Naive B cell (primary cell): ENCODE measurements at regions not wholly inside any gene's neighbourhood (a gene's known extent, or its start where the extent isn't known, plus 50 kb on each side); places are given as distances from the start of the nearest gene placed in this dataset.

Source experiments
- ATAC-seq, 2 donors: fragments of 150-1000 bp; cut with Tn5 transposase; 2 replicates each; pipeline ENCODE4 v1.10.0; 2021; ENCODE audit warnings: low read depth in 2 of 2, mild to moderate bottlenecking in 2 of 2, moderate library complexity in 2 of 2
- DNase-seq: peaks from one replicate; pipeline ENCODE4 v3.0.0; 2022
- H3K27ac Mint-ChIP-seq, 6 donors: one replicate each; pipeline ENCODE4 v1.8.0; 2020 to 2022; ENCODE audit warnings: mild to moderate bottlenecking in 6 of 6, mixed read lengths in 6 of 6, moderate library complexity in 5 of 6, inconsistent platforms in 2 of 6
- H3K27me3 Mint-ChIP-seq, 3 donors: one replicate each; pipeline ENCODE4 v1.8.0; 2021 to 2022; ENCODE audit warnings: mixed read lengths in 3 of 3, mild to moderate bottlenecking in 1 of 3
- H3K36me3 Mint-ChIP-seq, 2 donors: one replicate each; pipeline ENCODE4 v1.8.0; 2020 to 2022; ENCODE audit warnings: mixed read lengths in 2 of 2, inconsistent platforms in 1 of 2, mild to moderate bottlenecking in 1 of 2
- H3K4me1 Mint-ChIP-seq, 3 donors: one replicate each; pipeline ENCODE4 v1.8.0; 2020 to 2022; ENCODE audit warnings: mixed read lengths in 3 of 3, inconsistent platforms in 1 of 3, mild to moderate bottlenecking in 1 of 3, moderate library complexity in 1 of 3
- H3K4me3 Mint-ChIP-seq, 8 donors: one replicate each; pipeline ENCODE4 v1.8.0; 2020 to 2022; ENCODE audit warnings: mild to moderate bottlenecking in 8 of 8, mixed read lengths in 8 of 8, moderate library complexity in 8 of 8, inconsistent platforms in 2 of 8
- H3K9me3 Mint-ChIP-seq, 7 donors: one replicate each; pipeline ENCODE4 v1.8.0; 2020 to 2022; ENCODE audit warnings: mixed read lengths in 7 of 7, mild to moderate bottlenecking in 5 of 7, inconsistent platforms in 2 of 7, moderate library complexity in 1 of 7

DNA sequence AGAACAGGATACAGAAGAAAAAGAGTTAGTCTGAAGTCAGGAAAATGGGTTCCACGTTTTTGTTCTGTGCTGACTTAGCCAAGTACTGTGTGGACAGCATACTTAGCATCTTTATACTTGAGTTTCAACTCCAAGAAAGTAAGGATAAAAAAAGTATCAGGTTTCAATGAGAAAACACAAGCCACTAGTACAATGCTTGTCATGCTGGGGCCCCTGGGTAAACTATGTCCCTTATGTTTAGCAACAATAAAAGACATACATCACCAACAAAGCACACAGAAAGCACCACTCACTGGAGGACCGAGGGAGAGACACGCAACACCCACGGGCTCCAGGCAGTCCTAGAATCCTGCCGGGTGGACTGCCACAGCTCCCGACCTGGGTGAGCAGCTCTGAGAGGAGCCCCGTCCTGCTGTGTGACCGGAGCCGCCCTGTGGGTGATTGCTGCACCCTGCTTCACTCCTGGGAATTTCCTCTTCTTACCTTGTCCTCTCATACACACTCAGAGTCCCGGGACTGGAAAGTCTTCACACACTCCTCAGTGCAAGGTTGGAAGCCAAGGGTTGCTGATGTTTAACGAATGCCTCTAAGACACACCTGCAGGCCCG lies 890.5 kb downstream of the BRD1 start:
- ATAC-seq (no peak), DNase-seq (no peak)
- H3K27me3 Mint-ChIP-seq = no peaks in the 10 kb centered on the region
- peaks cover 0 to 31% (median 7%) of the 10 kb centered on the region in 7 donors for H3K9me3 Mint-ChIP-seq
- H3K4me3 Mint-ChIP-seq = no peak overlapping the region
- H3K36me3 Mint-ChIP-seq = no peaks in the 10 kb centered on the region
- no peaks in the 10 kb centered on the region for H3K4me1 Mint-ChIP-seq
- H3K27ac Mint-ChIP-seq = no peak overlapping the region

DNA sequence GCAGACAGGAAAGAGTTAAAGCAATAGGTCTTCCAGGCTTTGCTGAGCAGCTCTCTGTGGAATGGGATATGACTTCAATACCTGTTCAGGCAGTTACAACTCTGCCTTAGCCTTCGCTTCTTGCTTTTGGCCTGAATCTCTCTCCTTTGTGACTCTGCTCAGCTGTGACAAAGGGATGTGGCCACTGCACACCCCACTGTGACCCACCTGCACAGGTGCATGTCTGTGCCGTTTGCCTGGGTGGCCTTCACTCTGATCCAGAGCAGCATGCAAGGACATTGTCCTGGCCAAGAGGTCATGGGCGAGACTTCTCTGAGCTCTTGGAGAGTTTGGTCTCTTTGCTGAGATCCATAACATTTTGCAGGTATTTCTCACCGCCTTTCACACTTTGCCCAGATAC lies 891.3 kb downstream of the BRD1 start:
- Mint-ChIP-seq H3K4me3 (no peak overlapping the region), H3K36me3 (no peaks in the 10 kb centered on the region), H3K4me1 (no peaks in the 10 kb centered on the region), H3K27ac (no peak overlapping the region), H3K27me3 (no peaks in the 10 kb centered on the region), H3K9me3 (peaks cover 0 to 31% (median 7%) of the 10 kb centered on the region in 7 donors)
- DNase-seq = no peak
- no peak for ATAC-seq

DNA sequence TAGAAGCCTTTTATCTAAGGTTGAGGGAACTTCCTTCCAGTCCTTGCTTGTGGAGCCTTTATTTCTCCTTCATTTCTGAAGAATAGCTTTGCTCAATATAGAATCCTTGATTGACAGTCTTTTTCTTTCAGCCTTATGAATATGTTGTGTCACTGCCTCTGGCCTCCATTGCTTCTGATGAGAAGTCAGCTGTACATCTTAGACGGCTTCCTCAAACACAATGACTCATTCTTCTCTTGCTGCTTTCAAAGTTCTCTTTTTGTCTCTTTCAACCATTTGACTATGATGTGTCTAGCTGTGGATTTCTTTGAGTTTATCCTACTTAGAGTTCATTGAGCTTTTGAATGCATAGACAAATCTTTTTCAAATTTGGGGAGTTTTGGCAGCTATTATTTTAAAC lies 893.2 kb downstream of the BRD1 start:
- Mint-ChIP-seq H3K4me1 (no peaks in the 10 kb centered on the region), H3K4me3 (no peak overlapping the region), H3K27ac (no peak overlapping the region), H3K9me3 (peaks cover 0 to 31% (median 7%) of the 10 kb centered on the region in 7 donors), H3K27me3 (peaks cover 2 to 17% (median 5%) of the 10 kb centered on the region in 3 donors), H3K36me3 (no peaks in the 10 kb centered on the region)
- DNase-seq (no peak), ATAC-seq (no peak)

DNA sequence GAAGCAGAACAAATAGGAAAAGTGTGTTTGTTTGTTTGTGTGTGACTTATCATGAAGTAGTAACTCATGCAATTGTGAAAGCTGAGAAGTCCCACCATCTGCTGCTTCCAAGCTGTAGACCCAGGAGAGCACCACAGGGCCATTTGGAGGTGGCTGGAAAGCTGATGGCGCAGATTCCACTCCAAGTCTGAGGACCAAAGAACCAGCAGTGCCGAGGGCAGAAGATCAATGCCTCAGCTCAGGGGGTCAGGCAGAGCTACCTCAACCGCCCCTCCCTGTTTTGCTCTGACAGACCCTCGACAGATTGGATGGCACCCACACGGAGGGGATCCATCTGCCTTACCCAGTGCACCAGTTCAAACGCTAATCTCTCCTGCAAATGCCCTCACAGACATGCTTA lies 896.2 kb downstream of the BRD1 start:
- Mint-ChIP-seq H3K27ac (no peak overlapping the region), H3K4me1 (no peaks in the 10 kb centered on the region), H3K36me3 (no peaks in the 10 kb centered on the region), H3K4me3 (no peak overlapping the region), H3K27me3 (peaks cover 5 to 17% (median 10%) of the 10 kb centered on the region in 3 donors), H3K9me3 (peaks cover 0 to 24% (median 7%) of the 10 kb centered on the region in 7 donors)
- ATAC-seq (no peak), DNase-seq (no peak)

DNA sequence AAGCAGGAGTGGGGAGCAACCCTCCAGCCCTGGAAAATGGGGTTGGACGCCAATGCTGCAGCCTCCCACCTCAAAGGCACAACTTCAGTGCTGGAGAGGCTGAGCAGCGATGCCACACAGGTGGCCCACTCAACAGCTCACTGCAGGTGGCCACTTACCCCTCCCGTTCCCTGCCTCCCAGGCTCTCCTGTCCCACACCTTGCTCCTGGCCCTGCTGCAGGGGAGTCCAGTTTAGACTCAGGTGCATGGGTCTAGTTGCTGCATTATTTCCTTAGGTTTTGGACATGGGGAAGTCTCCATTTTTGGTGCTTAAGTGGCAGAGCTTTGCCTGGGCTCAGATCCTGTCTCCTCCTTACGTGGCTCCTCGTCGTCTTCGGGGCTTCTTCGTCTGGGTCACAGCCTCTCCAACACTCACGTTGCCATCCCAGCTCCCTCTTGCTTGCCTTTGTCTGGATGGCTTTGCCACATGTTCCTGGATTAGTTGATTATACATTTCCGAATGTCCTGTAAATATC lies 898.3 kb downstream of the BRD1 start:
- Mint-ChIP-seq H3K27me3 (peaks cover 10 to 17% (median 10%) of the 10 kb centered on the region in 3 donors), H3K9me3 (peaks cover 0 to 6% (median 1%) of the 10 kb centered on the region in 7 donors), H3K36me3 (no peaks in the 10 kb centered on the region), H3K4me3 (no peak overlapping the region), H3K4me1 (no peaks in the 10 kb centered on the region), H3K27ac (no peak overlapping the region)
- DNase-seq = no peak
- ATAC-seq = no peak

DNA sequence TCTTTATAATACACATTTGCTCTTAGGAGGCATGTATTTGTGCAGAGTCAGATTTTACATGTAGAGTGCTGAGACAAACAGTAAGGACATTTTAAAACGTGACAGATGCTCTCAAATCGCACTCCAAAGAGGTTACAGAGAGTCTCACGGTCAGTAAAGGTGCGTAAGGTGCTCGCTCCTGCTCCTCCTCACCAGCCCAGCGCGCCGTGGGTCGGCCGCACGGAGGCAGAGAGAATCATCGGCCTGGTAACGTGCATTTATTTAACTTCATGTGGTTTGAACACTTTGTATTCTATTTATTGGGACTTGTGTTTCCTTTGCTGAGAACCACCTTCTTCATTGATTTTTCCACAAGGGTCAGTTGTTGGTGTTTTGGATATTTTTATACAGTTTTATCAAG lies 900.1 kb downstream of the BRD1 start:
- Mint-ChIP-seq H3K27me3 (peaks cover 10 to 17% (median 14%) of the 10 kb centered on the region in 3 donors), H3K9me3 (peaks cover 0 to 2% (median 0%) of the 10 kb centered on the region in 7 donors), H3K4me3 (no peak overlapping the region), H3K36me3 (no peaks in the 10 kb centered on the region), H3K27ac (no peak overlapping the region), H3K4me1 (no peaks in the 10 kb centered on the region)
- no peak for DNase-seq
- no peak for ATAC-seq

DNA sequence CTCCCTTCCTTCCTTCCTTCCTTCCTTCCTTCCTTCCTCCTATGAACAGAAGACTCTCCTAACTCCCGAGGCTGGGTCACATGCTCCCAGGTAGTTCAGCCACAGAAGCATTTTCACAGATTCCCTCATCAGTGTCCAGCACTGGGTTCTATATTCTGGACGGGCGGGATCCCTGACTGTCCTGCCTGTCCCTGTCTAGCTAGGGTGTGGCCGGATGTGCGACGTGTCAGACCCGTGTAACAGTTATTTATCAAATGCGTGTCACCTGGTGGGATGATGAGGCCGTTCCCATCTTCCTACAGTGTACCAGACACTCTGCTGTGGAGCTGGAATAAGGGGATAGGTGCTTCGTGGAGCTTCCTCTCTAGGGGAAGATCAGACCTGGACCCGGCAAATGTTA lies 901.0 kb downstream of the BRD1 start:
- peaks cover 10 to 17% (median 14%) of the 10 kb centered on the region in 3 donors for H3K27me3 Mint-ChIP-seq
- no peaks in the 10 kb centered on the region for H3K4me1 Mint-ChIP-seq
- H3K9me3 Mint-ChIP-seq = peaks cover 0 to 2% (median 0%) of the 10 kb centered on the region in 7 donors
- DNase-seq (no peak), ATAC-seq (no peak)
- H3K4me3 Mint-ChIP-seq = no peak overlapping the region
- no peaks in the 10 kb centered on the region for H3K36me3 Mint-ChIP-seq
- H3K27ac Mint-ChIP-seq = no peak overlapping the region

DNA sequence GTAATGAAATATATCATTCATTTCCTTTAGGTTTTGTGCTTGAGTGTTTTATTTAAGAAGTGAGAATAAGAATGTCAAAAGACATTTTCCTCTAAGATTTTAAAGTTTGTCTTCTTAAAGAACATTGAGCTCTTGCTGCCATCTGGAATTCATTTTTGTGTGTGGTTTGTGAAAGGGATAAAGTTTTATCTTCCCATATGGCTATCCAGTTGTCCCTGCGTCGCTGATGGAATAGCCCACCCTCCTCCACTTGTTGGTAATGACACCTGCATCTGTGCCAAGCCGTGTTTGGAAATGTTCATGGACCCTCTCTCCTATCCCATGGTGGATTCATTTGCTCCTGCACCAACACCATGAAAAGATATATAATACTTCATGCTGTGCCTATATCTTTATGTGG lies 901.5 kb downstream of the BRD1 start:
- ATAC-seq (no peak), DNase-seq (no peak)
- Mint-ChIP-seq H3K4me3 (no peak overlapping the region), H3K27me3 (peaks cover 10 to 18% (median 17%) of the 10 kb centered on the region in 3 donors), H3K36me3 (no peaks in the 10 kb centered on the region), H3K4me1 (no peaks in the 10 kb centered on the region), H3K9me3 (peaks cover 0 to 2% (median 0%) of the 10 kb centered on the region in 7 donors), H3K27ac (no peak overlapping the region)

DNA sequence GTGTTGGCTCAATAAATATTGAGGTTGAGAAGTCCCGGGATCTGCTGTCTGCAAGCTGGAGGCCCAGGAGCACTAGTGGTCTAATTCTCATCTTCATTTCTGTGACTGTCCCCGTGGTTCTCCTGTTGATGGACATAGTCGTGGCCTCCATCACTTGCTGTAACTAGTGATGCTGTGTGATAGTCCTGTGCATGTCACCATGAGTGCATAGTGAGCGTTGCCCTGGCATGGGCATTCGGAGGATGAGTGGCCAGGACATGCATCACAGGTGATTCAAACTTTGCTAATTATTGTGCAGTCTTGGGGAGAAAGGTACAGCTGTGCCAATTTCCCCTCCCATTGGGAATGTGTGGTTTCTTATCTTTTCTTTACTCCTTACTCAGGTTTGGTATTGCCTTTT lies 902.2 kb downstream of the BRD1 start:
- H3K4me1 Mint-ChIP-seq = no peaks in the 10 kb centered on the region
- peaks cover 10 to 18% (median 13%) of the 10 kb centered on the region in 3 donors for H3K27me3 Mint-ChIP-seq
- no peak overlapping the region for H3K27ac Mint-ChIP-seq

DNA sequence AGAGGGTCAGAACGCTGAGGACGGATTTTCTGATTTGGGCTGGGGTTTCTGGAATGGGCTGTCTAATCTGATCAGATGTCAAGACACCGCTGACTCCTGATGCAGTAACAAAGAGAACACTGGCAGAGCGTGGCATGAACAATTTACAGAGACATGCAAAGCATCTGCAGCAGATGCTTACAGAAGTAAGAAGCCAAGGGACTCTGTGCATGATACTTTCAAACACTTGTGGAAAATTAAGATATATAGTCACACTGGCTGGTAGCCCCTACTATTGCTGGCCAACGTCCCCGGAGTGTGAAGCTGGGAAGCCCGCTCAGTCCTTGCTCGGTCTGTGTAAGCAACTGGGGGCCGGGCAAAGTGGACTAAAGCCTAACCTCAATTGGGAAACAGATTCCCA lies 903.7 kb downstream of the BRD1 start:
- no peaks in the 10 kb centered on the region for H3K36me3 Mint-ChIP-seq
- no peaks in the 10 kb centered on the region for H3K4me1 Mint-ChIP-seq
- no peak for ATAC-seq
- peaks cover 3 to 13% (median 8%) of the 10 kb centered on the region in 3 donors for H3K27me3 Mint-ChIP-seq
- peaks cover 0 to 2% (median 0%) of the 10 kb centered on the region in 7 donors for H3K9me3 Mint-ChIP-seq
- no peak overlapping the region for H3K27ac Mint-ChIP-seq
- H3K4me3 Mint-ChIP-seq = no peak overlapping the region
- DNase-seq = no peak

More for the DNA sequence above, 902.2 kb downstream of the BRD1 start:
- Mint-ChIP-seq H3K4me3 (no peak overlapping the region), H3K9me3 (peaks cover 0 to 2% (median 0%) of the 10 kb centered on the region in 7 donors), H3K36me3 (no peaks in the 10 kb centered on the region)
- DNase-seq (no peak), ATAC-seq (no peak)

DNA sequence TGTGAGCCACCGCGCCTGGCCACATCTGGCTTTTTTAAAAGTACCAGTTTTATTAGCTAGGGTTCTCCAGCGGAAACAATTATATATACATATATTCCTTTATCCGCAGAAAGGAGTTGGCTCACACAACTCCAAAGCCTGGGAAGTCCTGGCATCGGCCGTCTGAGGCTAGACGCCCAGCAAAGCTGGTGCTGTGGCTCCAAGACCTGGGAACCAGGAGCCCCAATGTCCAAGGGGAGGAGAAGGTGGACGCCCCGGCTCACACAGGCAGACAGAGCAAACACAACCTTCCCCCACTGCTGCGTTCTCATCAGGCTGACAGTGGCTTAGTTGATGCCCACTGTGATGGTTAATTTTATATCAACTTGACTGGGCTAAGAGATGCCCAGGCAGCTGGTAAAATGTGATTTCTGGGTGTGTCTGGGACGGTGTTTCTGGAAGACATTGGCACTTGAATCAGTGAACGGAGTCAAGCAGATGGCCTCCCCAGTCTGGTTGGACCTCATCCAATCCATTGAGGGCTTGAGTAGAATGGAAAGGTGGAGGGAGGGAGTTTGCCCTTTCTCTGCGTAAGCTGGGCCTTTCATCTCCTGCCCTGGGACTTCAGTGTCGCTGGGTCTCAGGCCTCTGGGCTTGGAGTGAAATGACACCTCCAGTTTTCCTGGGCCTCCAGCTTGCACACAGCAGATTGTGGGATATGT lies 904.4 kb downstream of the BRD1 start:
- DNase-seq (no peak), ATAC-seq (no peak)
- H3K4me3 Mint-ChIP-seq = no peak overlapping the region
- no peak overlapping the region for H3K27ac Mint-ChIP-seq
- H3K36me3 Mint-ChIP-seq = no peaks in the 10 kb centered on the region
- peaks cover 0 to 19% (median 14%) of the 10 kb centered on the region in 3 donors for H3K27me3 Mint-ChIP-seq
- peaks cover 0 to 2% (median 0%) of the 10 kb centered on the region in 7 donors for H3K9me3 Mint-ChIP-seq
- H3K4me1 Mint-ChIP-seq = no peaks in the 10 kb centered on the region

DNA sequence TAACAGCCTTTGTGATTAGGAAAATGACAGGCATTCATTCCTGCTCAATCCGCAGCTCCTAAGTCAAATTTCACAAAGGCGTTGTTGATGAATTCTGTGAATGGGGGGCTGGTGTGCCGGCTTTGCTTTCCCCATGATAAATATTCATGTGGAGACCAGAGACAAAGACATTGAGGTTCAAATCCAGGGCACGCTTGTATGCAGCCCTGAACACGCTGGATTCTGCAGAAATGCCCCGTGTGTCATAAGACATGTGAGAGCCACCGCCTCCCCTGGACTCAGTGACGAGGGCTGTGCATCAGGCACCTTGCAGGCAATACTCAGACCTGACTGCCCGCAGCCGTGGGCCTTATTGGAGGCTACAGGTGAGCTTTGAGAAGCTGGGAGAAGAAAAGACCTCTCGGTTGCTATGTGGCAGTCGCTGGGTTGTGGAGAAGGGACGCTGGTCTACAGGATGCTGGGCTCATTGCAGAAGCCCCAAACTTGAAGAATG lies 906.2 kb downstream of the BRD1 start:
- no peaks in the 10 kb centered on the region for H3K4me1 Mint-ChIP-seq
- H3K9me3 Mint-ChIP-seq = peaks cover 0 to 3% (median 0%) of the 10 kb centered on the region in 7 donors
- H3K36me3 Mint-ChIP-seq = no peaks in the 10 kb centered on the region
- peaks cover 0 to 27% (median 19%) of the 10 kb centered on the region in 3 donors for H3K27me3 Mint-ChIP-seq
- H3K4me3 Mint-ChIP-seq = no peak overlapping the region
- no peak for ATAC-seq
- no peak overlapping the region for H3K27ac Mint-ChIP-seq
- DNase-seq = no peak

DNA sequence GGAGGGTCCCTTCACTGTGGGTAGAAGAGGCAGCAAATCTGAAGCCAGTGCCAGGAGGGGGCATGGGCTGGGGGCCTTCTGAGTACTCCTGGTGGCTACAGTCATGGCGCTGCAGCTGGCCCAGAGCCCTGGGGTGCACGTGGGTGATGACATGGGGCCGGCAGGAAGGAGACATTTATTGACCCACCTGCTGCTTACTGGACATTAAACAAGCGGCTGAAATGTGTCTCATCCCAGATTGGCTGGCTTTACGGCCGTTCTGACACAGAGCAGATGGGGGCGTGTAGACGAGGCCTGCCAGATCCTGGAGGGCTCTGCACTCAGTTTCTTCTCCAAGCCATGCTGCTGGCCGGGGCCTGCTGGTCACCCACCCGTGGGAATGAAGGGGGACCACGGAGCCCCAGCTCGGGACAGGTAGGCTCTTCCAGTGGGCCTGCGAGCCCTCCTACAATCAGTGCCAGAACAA lies 906.9 kb downstream of the BRD1 start:
- ATAC-seq (no peak), DNase-seq (no peak)
- Mint-ChIP-seq H3K9me3 (peaks cover 0 to 3% (median 0%) of the 10 kb centered on the region in 7 donors), H3K27ac (no peak overlapping the region), H3K27me3 (peaks cover 0 to 27% (median 19%) of the 10 kb centered on the region in 3 donors), H3K4me3 (no peak overlapping the region), H3K4me1 (no peaks in the 10 kb centered on the region), H3K36me3 (no peaks in the 10 kb centered on the region)
